H1 (cell line): ENCODE measurements at regions not wholly inside any gene's neighbourhood (a gene's known extent, or its start where the extent isn't known, plus 50 kb on each side); places are given as distances from the start of the nearest gene placed in this dataset.

ENCODE experiments used
- CTCF ChIA-PET: fragments of 300-600 bp; sonication (Branson Sonifier 250); formaldehyde crosslinking; loops from one replicate; lab custom pipeline; 2021; ENCODE audit not compliant: partially characterized antibody; lab: Charles Lee
- POLR2A ChIA-PET: fragments of 300-600 bp; sonication (Branson Sonifier 250); formaldehyde crosslinking; loops from one replicate; lab custom pipeline; 2021; ENCODE audit warnings: inconsistent platforms; ENCODE audit not compliant: partially characterized antibody; lab: Charles Lee
- DNase-seq, 2 experiments: peaks; one replicate each; pipeline versions ENCODE4 v3.0.0 to v3.0.0-alpha.2; 2010 to 2022; ENCODE audit warnings: low spot score in 2 of 2, low read depth in 1 of 2, mixed read lengths in 1 of 2
- FAIRE-seq: peaks from 2 replicates; lab custom pipeline; 2011; peaks lifted over from hg19 to GRCh38; lab: Jason Lieb, UNC
- H2AFZ ChIP-seq: 2 replicates; pipeline ENCODE4 v1.8.1; 2012; ENCODE audit warnings: low read length, inconsistent platforms
- H2AK5ac ChIP-seq: 2 replicates; pipeline ENCODE4 v1.6.1; 2013; ENCODE audit warnings: low read depth, low read length
- H2BK120ac ChIP-seq: replicated peaks from 2 replicates; pipeline ENCODE3; 2013; ENCODE audit warnings: low read depth, low read length, inconsistent platforms
- H2BK12ac ChIP-seq: 2 replicates; pipeline ENCODE4 v1.6.1; 2013; ENCODE audit warnings: low read depth, low read length
- H2BK15ac ChIP-seq: 2 replicates; pipeline ENCODE4 v1.6.1; 2013; ENCODE audit warnings: low read length
- H2BK20ac ChIP-seq: 2 replicates; pipeline ENCODE4 v1.6.1; 2013; ENCODE audit warnings: low read length
- H2BK5ac ChIP-seq: 2 replicates; pipeline ENCODE4 v1.6.1; 2013; ENCODE audit warnings: low read depth, low read length
- H3K14ac ChIP-seq: 2 replicates; pipeline ENCODE4 v1.6.1; 2013; ENCODE audit warnings: inconsistent platforms; ENCODE audit not compliant: insufficient read length
- H3K18ac ChIP-seq: 2 replicates; pipeline ENCODE4 v1.6.1; 2013; ENCODE audit warnings: low read length; ENCODE audit errors: extremely low read depth
- H3K23ac ChIP-seq: 2 replicates; pipeline ENCODE4 v1.6.1; 2013; ENCODE audit warnings: inconsistent platforms; ENCODE audit not compliant: insufficient read length
- H3K23me2 ChIP-seq: 2 replicates; pipeline ENCODE4 v1.6.1; 2013; ENCODE audit warnings: low read depth, low read length
- H3K27ac ChIP-seq: 2 replicates; pipeline ENCODE4 v1.6.1; 2011; ENCODE audit warnings: low read depth, low read length, inconsistent platforms
- H3K27me3 ChIP-seq, 4 experiments: replicated peaks in 1 of 4; 1 replicate in 1 of 4; 2 replicates in 3 of 4; pipeline versions ENCODE4 v1.6.1 to v1.8.1; 2011 to 2013; ENCODE audit warnings: low read length in 3 of 4, mild to moderate bottlenecking in 3 of 4, inconsistent platforms in 2 of 4, mixed read lengths in 2 of 4, moderate library complexity in 1 of 4; ENCODE audit not compliant: control insufficient read depth in 3 of 4, insufficient read depth in 3 of 4; ENCODE audit errors: extremely low read depth in 1 of 4
- H3K36me3 ChIP-seq, 4 experiments: 2 replicates each; pipeline versions ENCODE4 v1.6.1 to v1.8.1; 2011 to 2013; ENCODE audit warnings: mild to moderate bottlenecking in 4 of 4, low read length in 3 of 4, moderate library complexity in 2 of 4, control low read depth in 1 of 4, inconsistent platforms in 1 of 4; ENCODE audit not compliant: insufficient read depth in 4 of 4, control insufficient read depth in 2 of 4
- H3K4ac ChIP-seq: replicated peaks from 2 replicates; pipeline ENCODE3; 2013; ENCODE audit warnings: low read length, low read depth, mixed read lengths, inconsistent platforms; ENCODE audit not compliant: insufficient read length
- H3K4me1 ChIP-seq, 4 experiments: replicated peaks in 1 of 4; 1 replicate in 1 of 4; 2 replicates in 3 of 4; pipeline versions ENCODE4 v1.6.1 to v1.8.1; 2011 to 2013; ENCODE audit warnings: low read length in 3 of 4, inconsistent platforms in 2 of 4, mixed read lengths in 1 of 4; ENCODE audit not compliant: insufficient read depth in 4 of 4, control insufficient read depth in 3 of 4
- H3K4me2 ChIP-seq, 2 experiments: 2 replicates each; pipeline versions ENCODE4 v1.6.1 to v1.8.1; 2011 to 2013; ENCODE audit warnings: low read depth in 2 of 2, low read length in 2 of 2, control low read depth in 1 of 2, inconsistent platforms in 1 of 2, mild to moderate bottlenecking in 1 of 2; ENCODE audit not compliant: insufficient read depth in 1 of 2
- H3K4me3 ChIP-seq, 4 experiments: fragments of 200-600, 300-600 bp in 1 of 4; sonication (generic), shearing (Covaris generic), sonication (Bioruptor Twin) in 1 of 4; 2 replicates each; pipeline versions ENCODE4 v1.5.1 to v1.8.1; 2011 to 2016; ENCODE audit warnings: low read length in 4 of 4, low read depth in 3 of 4, control low read depth in 2 of 4, inconsistent platforms in 2 of 4, mild to moderate bottlenecking in 2 of 4, mixed read lengths in 1 of 4, moderate library complexity in 1 of 4; ENCODE audit not compliant: insufficient read depth in 2 of 4; ENCODE audit errors: extremely low read depth in 1 of 4
- H3K56ac ChIP-seq: replicated peaks from 2 replicates; pipeline ENCODE3; 2013; ENCODE audit warnings: low read depth, mild to moderate bottlenecking, mixed read lengths, low read length, inconsistent platforms; ENCODE audit not compliant: insufficient read length
- H3K79me1 ChIP-seq: 2 replicates; pipeline ENCODE4 v1.6.1; 2013; ENCODE audit warnings: low read depth, low read length, control low read depth
- H3K79me2 ChIP-seq, 2 experiments: 2 replicates each; pipeline versions ENCODE4 v1.6.1 to v1.8.1; 2012 to 2013; ENCODE audit warnings: low read length in 2 of 2, mild to moderate bottlenecking in 2 of 2, inconsistent platforms in 1 of 2; ENCODE audit not compliant: insufficient read depth in 2 of 2, control insufficient read depth in 1 of 2
- H3K9ac ChIP-seq, 4 experiments: replicated peaks in 1 of 4; 1 replicate in 1 of 4; 2 replicates in 3 of 4; pipeline versions ENCODE4 v1.6.1 to v1.8.1; 2011 to 2013; ENCODE audit warnings: low read depth in 3 of 4, low read length in 3 of 4, control low read depth in 2 of 4, mild to moderate bottlenecking in 2 of 4, moderate library complexity in 2 of 4, inconsistent platforms in 1 of 4; ENCODE audit errors: extremely low read depth in 1 of 4
- H3K9me3 ChIP-seq, 2 experiments: 2 replicates each; pipeline versions ENCODE4 v1.6.1 to v1.8.1; 2012 to 2013; ENCODE audit warnings: mild to moderate bottlenecking in 2 of 2, moderate library complexity in 2 of 2, control low read depth in 1 of 2, inconsistent platforms in 1 of 2, low read depth in 1 of 2, low read length in 1 of 2, mixed read lengths in 1 of 2; ENCODE audit not compliant: insufficient read depth in 2 of 2
- H4K20me1 ChIP-seq, 2 experiments: replicated peaks in 1 of 2; 2 replicates each; pipeline versions ENCODE3 to v1.8.1; 2011 to 2013; ENCODE audit warnings: inconsistent platforms in 2 of 2, low read length in 2 of 2, mild to moderate bottlenecking in 1 of 2; ENCODE audit not compliant: insufficient read depth in 2 of 2, control insufficient read depth in 1 of 2
- H4K5ac ChIP-seq: 2 replicates; pipeline ENCODE4 v1.6.1; 2013; ENCODE audit warnings: low read length, low read depth, mixed read lengths, inconsistent platforms; ENCODE audit not compliant: insufficient read length
- H4K8ac ChIP-seq: 2 replicates; pipeline ENCODE4 v1.8.0; 2013; ENCODE audit warnings: mild to moderate bottlenecking, moderate library complexity, low read length, inconsistent platforms; ENCODE audit not compliant: insufficient read depth; ENCODE audit errors: extremely low read depth
- H4K91ac ChIP-seq: replicated peaks from 2 replicates; pipeline ENCODE3; 2013; ENCODE audit warnings: low read length, mixed read lengths, inconsistent platforms; ENCODE audit not compliant: insufficient read length
- CBX5 ChIP-seq: fragments of 300-800, 300-1000 bp; sonication (generic); IDR thresholded peaks from 2 replicates; pipeline ENCODE4 v1.7.1; 2016; ENCODE audit warnings: antibody characterized with exemption, low read length, low read depth
- CBX8 ChIP-seq: fragments of 300-800, 300-1000 bp; sonication (generic); IDR thresholded peaks from 2 replicates; pipeline ENCODE4 v1.7.1; 2016; ENCODE audit warnings: low read depth, low read length, borderline replicate concordance
- CHD1 ChIP-seq: IDR thresholded peaks from 2 replicates; pipeline ENCODE4 v1.6.1; 2012; ENCODE audit warnings: low read depth, low read length, improper control_type of control experiment
- CTBP2 ChIP-seq: IDR thresholded peaks from 2 replicates; pipeline ENCODE4 v1.7.0; 2011; ENCODE audit warnings: borderline replicate concordance, mild to moderate bottlenecking, moderate library complexity, mixed read lengths, low read length; ENCODE audit not compliant: insufficient read depth, insufficient read length
- JUN ChIP-seq: IDR thresholded peaks from 2 replicates; pipeline ENCODE4 v1.6.1; 2011; ENCODE audit warnings: low read depth, mild to moderate bottlenecking, improper control_type of control experiment, low read length
- NRF1 ChIP-seq: IDR thresholded peaks from 2 replicates; pipeline ENCODE4 v1.6.1; 2011; ENCODE audit warnings: mild to moderate bottlenecking, low read depth, low read length, improper control_type of control experiment
- RAD21 ChIP-seq, 2 experiments: IDR thresholded peaks in 1 of 2; conservative IDR thresholded peaks in 1 of 2; 2 replicates each; pipeline ENCODE4 v1.6.1; 2011; ENCODE audit warnings: low read depth in 2 of 2, low read length in 2 of 2, improper control_type of control experiment in 1 of 2, inconsistent platforms in 1 of 2, mild to moderate bottlenecking in 1 of 2, moderate library complexity in 1 of 2
- RXRA ChIP-seq: IDR thresholded peaks from 2 replicates; pipeline ENCODE4 v1.6.1; 2011; ENCODE audit warnings: low read depth, mild to moderate bottlenecking, low read length, moderate library complexity; ENCODE audit not compliant: insufficient read depth
- SIX5 ChIP-seq: IDR thresholded peaks from 2 replicates; pipeline ENCODE4 v1.6.1; 2011; ENCODE audit warnings: mild to moderate bottlenecking, low read depth, low read length
- SUZ12 ChIP-seq: fragments of 200-600 bp; sonication (generic); IDR thresholded peaks from 2 replicates; pipeline ENCODE4 v1.6.1; 2012; ENCODE audit warnings: mild to moderate bottlenecking, inconsistent platforms, low read length, moderate library complexity, mixed read lengths
- TCF12 ChIP-seq: IDR thresholded peaks from 2 replicates; pipeline ENCODE4 v1.6.1; 2011; ENCODE audit warnings: low read depth, mild to moderate bottlenecking, low read length
- YY1 ChIP-seq: IDR thresholded peaks from 2 replicates; pipeline ENCODE4 v1.6.1; 2011; ENCODE audit warnings: low read depth, mild to moderate bottlenecking, low read length
- ZNF274 ChIP-seq: IDR thresholded peaks from 2 replicates; pipeline ENCODE4 v1.7.0; 2012; ENCODE audit warnings: low read length, borderline replicate concordance; ENCODE audit errors: extremely low read depth
- WGBS, 2 experiments: shearing (Covaris generic) in 1 of 2; methylation state at CpG; one replicate each; pipeline versions ENCODE4 v1.1.6 to v1.1.7; 2013 to 2015; ENCODE audit warnings: low lambda C conversion rate in 2 of 2, mixed read lengths in 2 of 2, inconsistent platforms in 1 of 2, low coverage in 1 of 2, missing lambda C conversion rate in 1 of 2; ENCODE audit not compliant: insufficient replicate concordance in 2 of 2, insufficient coverage in 1 of 2, insufficient read length in 1 of 2; ENCODE audit errors: extremely low coverage in 1 of 2, missing lambda C conversion rate in 1 of 2; 5-methylcytosine and 5-hydroxymethylcytosine counted together
- TF ChIP-seq, protein P1 (sequence below): IDR thresholded peaks from 2 replicates; pipeline ENCODE4 v1.6.1; 2011; ENCODE audit warnings: low read depth, mild to moderate bottlenecking, low read length; ENCODE audit not compliant: insufficient read depth

DNA sequence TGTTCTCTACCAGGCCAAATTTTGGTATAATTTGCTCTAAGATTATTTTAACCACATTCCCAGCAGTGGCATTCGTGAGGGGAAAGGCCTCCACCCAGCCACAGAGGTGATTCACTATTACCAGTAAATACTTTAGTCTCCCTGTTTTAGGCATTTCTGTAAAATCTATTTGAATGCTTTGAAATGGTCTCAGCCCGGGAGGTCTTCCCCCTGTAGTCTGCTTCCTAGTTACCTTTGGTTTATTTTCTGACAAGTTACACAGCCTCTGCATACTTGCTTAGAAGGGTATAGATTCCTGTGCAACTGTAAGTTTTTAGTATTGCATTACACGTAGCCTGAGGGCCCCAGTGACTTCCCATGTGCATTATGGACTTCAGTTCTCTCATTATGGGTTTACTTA is 248.7 kb downstream of the C6orf118 start:
- H3K36me3 ChIP-seq, result no peaks in the 10 kb centered on the region
- no peak overlapping the region for H3K4me2 ChIP-seq
- H4K8ac ChIP-seq, result no peak overlapping the region
- H3K27me3 ChIP-seq, result no peaks in the 10 kb centered on the region
- no peaks in the 10 kb centered on the region for H3K9me3 ChIP-seq
- no peak overlapping the region for H4K91ac ChIP-seq
- no peak overlapping the region for H4K5ac ChIP-seq
- FAIRE-seq (no peak), DNase-seq (no peak)
- no peak overlapping the region for H3K9ac ChIP-seq
- no peak overlapping the region for H2BK15ac ChIP-seq
- H3K79me2 ChIP-seq, result no peaks in the 10 kb centered on the region
- ChIA-PET POLR2A (no interaction called here), CTCF (no interaction called here)
- H3K14ac ChIP-seq, result no peak overlapping the region
- H2BK120ac ChIP-seq, result no peak overlapping the region
- no peak overlapping the region for H3K4me3 ChIP-seq
- no peaks in the 10 kb centered on the region for H3K79me1 ChIP-seq
- H2BK20ac ChIP-seq, result no peak overlapping the region
- H2AK5ac ChIP-seq, result no peak overlapping the region
- H3K4me1 ChIP-seq, result 0 out of 7 replicates have a peak, but pooled peaks cover 0 to 2% (median 0%) of the 10 kb centered on the region in 4 experiments
- H3K27ac ChIP-seq, result no peak overlapping the region
- H2BK5ac ChIP-seq, result no peak overlapping the region
- no peak overlapping the region for H3K4ac ChIP-seq
- no peak overlapping the region for H2AFZ ChIP-seq
- 87% methylated on average over 3 of the region's 3 CpGs; no CpG with 5 or more reads in 1 of the 2 experiments for WGBS, 2 experiments
- no peaks in the 10 kb centered on the region for H3K23me2 ChIP-seq
- H2BK12ac ChIP-seq, result no peak overlapping the region
- no peak overlapping the region for H3K18ac ChIP-seq
- no peaks in the 10 kb centered on the region for H4K20me1 ChIP-seq
- H3K56ac ChIP-seq, result no peak overlapping the region
- no peak overlapping the region for H3K23ac ChIP-seq
- TF ChIP-seq JUN (no peak), CHD1 (no peak), CTBP2 (no peak), CBX8 (no peak), CBX5 (no peak), RXRA (no peak), RAD21 (IDR thresholded peaks at IDR 0.05 in 1 of 2, conservative IDR thresholded peaks at IDR 0.05 in 1 of 2; ENCODE audit: low read depth in 2 of 2, low read length in 2 of 2) (no peak), SIX5 (no peak), ZNF274 (no peak), TCF12 (no peak), SUZ12 (no peak), YY1 (no peak), NRF1 (no peak)
- TF ChIP-seq, protein P1, sequence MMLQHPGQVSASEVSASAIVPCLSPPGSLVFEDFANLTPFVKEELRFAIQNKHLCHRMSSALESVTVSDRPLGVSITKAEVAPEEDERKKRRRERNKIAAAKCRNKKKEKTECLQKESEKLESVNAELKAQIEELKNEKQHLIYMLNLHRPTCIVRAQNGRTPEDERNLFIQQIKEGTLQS, result no peak
